PC-3 (cell line): ENCODE measurements at regions not wholly inside any gene's neighbourhood (a gene's known extent, or its start where the extent isn't known, plus 50 kb on each side); places are given as distances from the start of the nearest gene placed in this dataset.

Experiments
- ATAC-seq: fragments of 200-7000 bp; cut with Tn5 transposase; 2 replicates; pipeline ENCODE4 v1.9.1; 2020; ENCODE audit warnings: mild to moderate bottlenecking, moderate library complexity
- BruUV-seq: library from RNA; stranded (reverse); fragments of 400-500 nt; replicated peaks from 2 replicates; lab custom pipeline; 2021; lab: Mats Ljungman, UMichigan
- CTCF ChIA-PET: fragments of 300-600 bp; sonication (Branson Sonifier 250); formaldehyde crosslinking; loops from one replicate; lab custom pipeline; 2022; ENCODE audit warnings: antibody characterized with exemption; lab: Charles Lee
- POLR2A ChIA-PET: fragments of 300-600 bp; sonication (Branson Sonifier 250); formaldehyde crosslinking; loops from one replicate; lab custom pipeline; 2022; ENCODE audit warnings: antibody characterized with exemption; ENCODE audit not compliant: unreplicated experiment; lab: Charles Lee
- DNase-seq: peaks from one replicate; pipeline ENCODE4 v3.0.0-alpha.2; 2015
- H2AFZ ChIP-seq: fragments of 300-600 bp; sonication (generic); 2 replicates; pipeline ENCODE4 v1.6.0; 2016; ENCODE audit warnings: antibody characterized with exemption, low read length
- H3F3A ChIP-seq: fragments of 300-600 bp; sonication (generic); one replicate; pipeline ENCODE4 v1.6.0; 2017; ENCODE audit warnings: antibody characterized with exemption, low read length, control low read depth, mild to moderate bottlenecking; ENCODE audit not compliant: unreplicated experiment
- H3K27ac ChIP-seq: fragments of 300-600 bp; sonication (generic); 2 replicates; pipeline ENCODE4 v1.5.1; 2016; ENCODE audit warnings: mild to moderate bottlenecking, low read length
- H3K27me3 ChIP-seq: fragments of 300-600 bp; sonication (generic); 2 replicates; pipeline ENCODE4 v1.6.1; 2016; ENCODE audit warnings: low read length, mixed read lengths
- H3K36me3 ChIP-seq: fragments of 300-600 bp; sonication (generic); 2 replicates; pipeline ENCODE4 v1.6.1; 2016; ENCODE audit warnings: low read depth, mixed run types, low read length, mixed read lengths
- H3K4me1 ChIP-seq: fragments of 300-600 bp; sonication (generic); 2 replicates; pipeline ENCODE4 v1.5.1; 2016; ENCODE audit warnings: low read length; ENCODE audit not compliant: insufficient read depth
- H3K4me2 ChIP-seq: fragments of 300-600 bp; sonication (generic); 2 replicates; pipeline ENCODE4 v1.6.0; 2016; ENCODE audit warnings: low read length
- H3K4me3 ChIP-seq: fragments of 300-600 bp; sonication (generic); 2 replicates; pipeline ENCODE4 v1.5.1; 2016; ENCODE audit warnings: mild to moderate bottlenecking, low read length, mixed read lengths
- H3K79me2 ChIP-seq: fragments of 300-600 bp; sonication (generic); 2 replicates; pipeline ENCODE4 v1.6.1; 2017; ENCODE audit warnings: low read length, mixed read lengths
- H3K9ac ChIP-seq: fragments of 300-600 bp; sonication (generic); 2 replicates; pipeline ENCODE4 v1.6.0; 2016; ENCODE audit warnings: mild to moderate bottlenecking, low read length
- H3K9me2 ChIP-seq: fragments of 300-600 bp; sonication (generic); replicated peaks from 2 replicates; pipeline ENCODE4 v1.6.1; 2016; ENCODE audit warnings: mixed run types, low read length, mixed read lengths
- H3K9me3 ChIP-seq: fragments of 300-600 bp; sonication (generic); 2 replicates; pipeline ENCODE4 v1.6.1; 2016; ENCODE audit warnings: low read length, mixed read lengths
- H4K20me1 ChIP-seq: fragments of 300-600 bp; sonication (generic); 2 replicates; pipeline ENCODE4 v1.6.1; 2016; ENCODE audit warnings: low read length, mixed read lengths
- EZH2 ChIP-seq: fragments of 300-600 bp; sonication (generic); IDR thresholded peaks from one replicate; pipeline ENCODE4 v1.6.1; 2017; ENCODE audit warnings: antibody characterized with exemption, mild to moderate bottlenecking, low read length; ENCODE audit not compliant: unreplicated experiment
- EZH2phosphoT487 ChIP-seq: fragments of 300-600 bp; sonication (generic); IDR thresholded peaks from 2 replicates; pipeline ENCODE4 v1.6.1; 2018; ENCODE audit warnings: mild to moderate bottlenecking, antibody characterized with exemption, low read length, borderline replicate concordance
- intact Hi-C: fragments of 100-400 bp; cut with micrococcal nuclease; formaldehyde crosslinking; loops from 2 replicates; pipeline ENCODE4 v1.9.0; 2023
- TF ChIP-seq, protein P1 (sequence below): fragments of 300-600 bp; sonication (generic); conservative IDR thresholded peaks from 2 replicates; pipeline ENCODE4 v1.5.1; 2017; ENCODE audit warnings: antibody characterized with exemption, low read depth, mild to moderate bottlenecking, low read length

DNA sequence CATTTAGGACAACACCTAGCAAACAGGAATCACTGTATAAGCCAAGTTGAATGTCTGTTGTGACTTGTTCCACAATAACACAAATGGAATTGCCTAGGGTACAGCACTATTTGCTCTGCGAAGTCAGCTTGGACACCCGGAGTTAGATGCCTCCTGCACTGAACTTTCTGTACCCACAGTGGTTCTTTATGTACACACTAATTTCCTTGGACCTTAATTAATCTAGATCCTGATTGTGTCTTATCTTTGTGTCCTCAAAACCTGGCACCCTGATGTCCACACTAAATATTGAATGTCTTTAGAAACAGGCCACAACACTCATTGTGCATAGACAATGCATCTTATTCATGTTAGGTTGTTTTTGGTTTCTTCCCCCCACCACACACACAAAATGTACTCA, 278.9 kb upstream of the NR2F2 start:
- Histone ChIP-seq H3K79me2 (no peaks in the 10 kb centered on the region), H3K4me3 (no peak overlapping the region), H3K9me3 (no peaks in the 10 kb centered on the region), H3K9me2 (no peaks in the 10 kb centered on the region), H4K20me1 (no peaks in the 10 kb centered on the region), H3K4me2 (no peak overlapping the region), H3K27ac (no peak overlapping the region), H3K27me3 (no peaks in the 10 kb centered on the region), H3K9ac (no peak overlapping the region), H3F3A (no peaks in the 10 kb centered on the region), H3K4me1 (peaks cover 10% of the 10 kb centered on the region), H2AFZ (no peak overlapping the region), H3K36me3 (no peaks in the 10 kb centered on the region)
- ChIA-PET POLR2A (interaction anchor here (0.7 kb wide), 1 partner anchor 97 kb away, joined by 3 read pairs; no protein-coding TSS in a partner anchor), CTCF (no interaction called here)
- TF ChIP-seq EZH2 (no peak), EZH2phosphoT487 (no peak)
- TF ChIP-seq, protein P1, sequence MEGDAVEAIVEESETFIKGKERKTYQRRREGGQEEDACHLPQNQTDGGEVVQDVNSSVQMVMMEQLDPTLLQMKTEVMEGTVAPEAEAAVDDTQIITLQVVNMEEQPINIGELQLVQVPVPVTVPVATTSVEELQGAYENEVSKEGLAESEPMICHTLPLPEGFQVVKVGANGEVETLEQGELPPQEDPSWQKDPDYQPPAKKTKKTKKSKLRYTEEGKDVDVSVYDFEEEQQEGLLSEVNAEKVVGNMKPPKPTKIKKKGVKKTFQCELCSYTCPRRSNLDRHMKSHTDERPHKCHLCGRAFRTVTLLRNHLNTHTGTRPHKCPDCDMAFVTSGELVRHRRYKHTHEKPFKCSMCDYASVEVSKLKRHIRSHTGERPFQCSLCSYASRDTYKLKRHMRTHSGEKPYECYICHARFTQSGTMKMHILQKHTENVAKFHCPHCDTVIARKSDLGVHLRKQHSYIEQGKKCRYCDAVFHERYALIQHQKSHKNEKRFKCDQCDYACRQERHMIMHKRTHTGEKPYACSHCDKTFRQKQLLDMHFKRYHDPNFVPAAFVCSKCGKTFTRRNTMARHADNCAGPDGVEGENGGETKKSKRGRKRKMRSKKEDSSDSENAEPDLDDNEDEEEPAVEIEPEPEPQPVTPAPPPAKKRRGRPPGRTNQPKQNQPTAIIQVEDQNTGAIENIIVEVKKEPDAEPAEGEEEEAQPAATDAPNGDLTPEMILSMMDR = no peak
- no TSS peak for BruUV-seq
- no peak for DNase-seq
- no peak for ATAC-seq
- intact Hi-C loops = no loop called here

GRCh38 chr15:96052154-96052553, 278.3 kb upstream of the NR2F2 start:
- Histone ChIP-seq H3K4me1 (peaks cover 10% of the 10 kb centered on the region), H3K4me3 (no peak overlapping the region), H4K20me1 (no peaks in the 10 kb centered on the region), H3K27ac (no peak overlapping the region), H3F3A (no peaks in the 10 kb centered on the region), H3K4me2 (no peak overlapping the region), H2AFZ (no peak overlapping the region), H3K36me3 (no peaks in the 10 kb centered on the region), H3K27me3 (no peaks in the 10 kb centered on the region), H3K9ac (no peak overlapping the region), H3K9me2 (no peaks in the 10 kb centered on the region), H3K9me3 (no peaks in the 10 kb centered on the region), H3K79me2 (no peaks in the 10 kb centered on the region)
- no peak for DNase-seq
- POLR2A ChIA-PET = interaction anchor here (0.7 kb wide), 1 partner anchor 96 kb away, joined by 3 read pairs; no protein-coding TSS in a partner anchor
- intact Hi-C loops = no loop called here
- no peak for ATAC-seq
- BruUV-seq = no TSS peak
- TF ChIP-seq, protein P1 = no peak
- TF ChIP-seq EZH2phosphoT487 (no peak), EZH2 (no peak)
- CTCF ChIA-PET = no interaction called here

DNA sequence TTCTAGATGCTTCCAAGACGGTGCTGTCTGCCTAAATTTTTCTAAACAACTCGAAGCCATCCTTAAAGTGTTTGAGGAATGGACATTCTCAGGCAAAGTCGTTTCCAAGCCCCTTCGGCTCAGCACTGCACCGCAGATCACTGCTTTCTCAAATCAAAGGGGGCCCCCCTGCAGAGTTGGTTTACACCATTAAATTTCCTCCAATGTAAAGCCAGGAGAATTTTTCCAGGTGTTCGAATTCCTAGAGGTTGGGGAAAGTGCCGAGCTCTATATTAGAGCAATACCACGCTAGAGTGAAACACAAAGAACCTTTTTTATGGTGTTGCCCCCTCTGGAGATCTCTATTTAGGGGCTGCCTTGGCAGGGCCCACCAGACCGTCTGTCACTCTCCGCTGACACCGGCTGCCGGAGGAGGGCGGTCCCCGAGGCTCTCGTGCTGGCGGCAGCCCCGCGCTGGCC, 277.9 kb upstream of the NR2F2 start:
- Histone ChIP-seq H3K4me3 (peak overlapping the region; percentile 63), H3K27ac (no peak overlapping the region), H3K9me2 (no peaks in the 10 kb centered on the region), H3K9me3 (no peaks in the 10 kb centered on the region), H3F3A (no peaks in the 10 kb centered on the region), H3K9ac (peak overlapping the region; percentile 24; the same call in 1 of the 2 replicates), H3K4me2 (peak overlapping the region; percentile 93), H4K20me1 (no peaks in the 10 kb centered on the region), H3K79me2 (no peaks in the 10 kb centered on the region), H3K36me3 (no peaks in the 10 kb centered on the region), H3K4me1 (peaks cover 10% of the 10 kb centered on the region), H3K27me3 (no peaks in the 10 kb centered on the region), H2AFZ (peak overlapping the region; percentile 92)
- intact Hi-C loops = no loop called here
- ATAC-seq (peak; percentile 60), DNase-seq (no peak)
- TF ChIP-seq EZH2phosphoT487 = no peak
- TF ChIP-seq, protein P1 = no peak
- no peak for TF ChIP-seq EZH2
- BruUV-seq = no TSS peak
- CTCF ChIA-PET = no interaction called here
- POLR2A ChIA-PET = interaction anchor here (0.6 to 0.7 kb wide), 2 partner anchors 96 to 602 kb away, joined by 3 to 4 read pairs; no protein-coding TSS in a partner anchor
